NCI-H748 (cell line): ENCODE measurements at regions not wholly inside any gene's neighbourhood (a gene's known extent, or its start where the extent isn't known, plus 50 kb on each side); places are given as distances from the start of the nearest gene placed in this dataset.

ENCODE experiments used
- DNase-seq: peaks from one replicate; lab custom pipeline; 2025; ENCODE audit not compliant: unreplicated experiment; lab: John Stamatoyannopoulos, UW

GRCh38 chr7:70975754-70976153, 156.2 kb upstream of the GALNT17 start:
- DNase-seq, result no peak

DNA sequence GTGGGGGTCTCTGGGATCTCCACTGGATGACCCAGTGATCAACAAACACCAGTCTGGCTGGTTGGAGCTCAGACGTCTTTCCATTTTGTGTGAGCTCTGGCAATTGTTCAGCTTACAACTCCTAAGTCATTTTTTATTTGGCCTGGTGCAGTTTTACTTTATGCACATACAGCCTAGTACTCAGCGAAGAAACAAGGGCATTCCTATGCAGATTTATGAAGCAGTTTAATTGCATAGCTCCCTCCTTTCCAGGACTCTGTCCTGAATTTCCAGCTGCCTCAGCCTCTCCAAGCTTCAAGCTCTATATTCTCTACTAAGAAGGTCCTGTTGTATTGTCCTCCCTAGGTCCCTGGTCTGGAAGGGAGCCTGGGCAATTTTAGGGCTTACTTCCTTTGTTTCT, 145.6 kb upstream of the GALNT17 start:
- no peak for DNase-seq

- no peak for DNase-seq
Observed at GRCh38 chr7:70994176-70994575, 137.8 kb upstream of the GALNT17 start.

DNA sequence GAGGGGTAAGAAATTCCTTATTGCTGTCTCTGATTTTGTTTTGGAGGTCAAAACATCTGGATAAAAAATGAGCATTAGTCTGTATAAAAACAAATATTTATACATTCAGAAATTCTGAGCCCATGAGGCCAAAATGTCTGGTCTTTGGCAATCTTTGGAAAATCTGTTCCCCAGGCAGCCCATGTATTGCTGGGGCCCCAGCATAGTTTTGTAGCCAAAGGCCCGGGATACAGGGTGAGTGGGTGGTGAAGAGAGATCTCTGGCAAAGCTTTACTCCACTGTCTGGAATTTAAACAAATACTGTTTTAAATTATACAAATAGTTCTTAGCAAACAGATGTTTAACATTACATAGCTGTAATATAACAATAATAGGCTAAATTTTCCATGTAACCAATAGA, 134.7 kb upstream of the GALNT17 start:
- DNase-seq, result no peak

DNA sequence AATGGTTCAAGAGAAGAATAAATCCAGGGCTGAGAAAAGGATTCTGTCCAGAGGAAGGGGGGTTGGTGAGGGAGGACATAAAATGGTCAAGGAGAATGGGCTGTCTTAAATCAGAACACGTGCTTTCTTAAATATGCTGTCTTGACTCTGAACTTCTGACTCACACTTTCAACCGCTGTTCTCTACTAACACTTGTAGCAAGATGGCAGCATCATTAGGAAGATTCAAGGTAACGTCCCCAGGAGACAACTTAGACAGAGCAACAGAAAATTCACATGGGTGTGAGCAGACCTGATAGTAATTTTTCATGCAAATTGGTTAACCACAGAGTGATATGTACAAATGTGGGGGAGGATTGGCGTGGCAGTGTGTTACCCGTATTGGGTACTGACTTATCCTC, 126.8 kb upstream of the GALNT17 start:
- DNase-seq, result no peak

- DNase-seq, result no peak
Observed at GRCh38 chr7:71009636-71010035, 122.3 kb upstream of the GALNT17 start.

DNA sequence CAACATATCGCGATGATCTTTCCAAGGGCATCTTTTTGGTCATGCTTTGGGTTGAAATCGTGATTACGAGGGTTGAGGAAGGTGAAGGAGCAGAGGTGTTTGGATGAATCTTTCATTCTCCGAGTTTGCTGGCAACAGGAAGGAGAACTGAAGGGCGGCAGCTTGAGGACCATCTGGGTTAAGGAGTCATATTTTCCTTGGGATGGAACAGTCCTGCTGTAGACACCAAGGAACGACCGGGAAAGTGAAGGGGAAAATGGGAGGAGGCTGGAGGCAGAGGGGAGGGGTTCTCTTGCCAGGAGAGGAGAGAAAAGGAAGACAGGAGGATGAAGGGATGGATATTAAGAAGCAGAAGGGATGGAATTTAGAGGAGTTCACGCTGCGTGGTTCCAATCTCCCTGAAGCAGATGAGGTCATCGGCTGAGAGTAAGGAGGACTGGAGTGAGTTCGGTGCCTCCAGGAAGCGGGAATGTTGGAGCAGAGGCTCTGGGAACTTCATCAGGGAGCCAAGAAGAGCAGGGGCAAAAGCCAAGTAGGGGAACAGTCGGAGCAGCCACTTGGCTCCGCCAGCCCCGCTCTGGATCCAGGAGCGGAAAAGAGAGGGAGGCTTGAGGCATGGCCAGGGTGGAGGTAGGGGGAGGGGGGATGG, 116.6 kb upstream of the GALNT17 start:
- no peak for DNase-seq

GRCh38 chr7:71016401-71016800, 115.5 kb upstream of the GALNT17 start:
- no peak for DNase-seq

DNA sequence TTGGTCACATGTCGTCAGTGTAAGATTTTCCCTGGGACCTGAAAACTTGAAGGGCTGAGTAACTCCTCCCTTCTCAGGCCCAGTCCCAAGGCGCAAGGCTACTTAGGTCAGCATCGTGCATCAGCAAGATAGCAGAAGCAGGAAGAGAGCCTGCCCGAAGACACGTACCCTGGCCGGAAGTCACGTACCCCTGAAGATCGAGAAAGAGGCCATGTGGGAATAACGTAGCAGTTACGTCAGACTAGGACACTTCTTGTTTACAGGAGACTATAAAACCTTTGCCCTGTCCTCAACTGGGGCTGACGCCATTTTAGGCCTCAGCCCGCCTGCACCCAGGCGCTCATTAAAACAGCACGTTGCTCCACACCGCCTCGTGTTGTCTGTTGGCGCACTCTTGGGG, 114.3 kb upstream of the GALNT17 start:
- no peak for DNase-seq

DNA sequence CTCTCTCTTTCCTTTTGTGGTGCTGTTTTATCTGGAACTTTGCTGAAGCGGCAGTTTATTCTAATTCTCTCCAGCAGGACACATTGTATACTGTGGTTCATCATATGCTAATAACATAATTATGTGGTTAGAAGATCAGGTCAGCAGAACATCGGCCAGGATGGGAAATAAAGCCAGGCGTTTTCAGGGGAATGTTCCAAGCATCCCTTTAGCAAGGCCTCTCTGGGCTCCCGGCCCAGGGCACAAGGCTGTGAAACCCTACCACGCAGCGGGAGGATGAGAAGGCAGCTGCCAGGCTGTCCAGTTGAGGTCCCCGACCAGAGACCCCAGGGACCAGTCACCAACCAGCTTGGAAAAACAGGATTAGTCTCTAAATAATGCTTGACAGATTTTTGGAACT, 112.2 kb upstream of the GALNT17 start:
- no peak for DNase-seq

DNA sequence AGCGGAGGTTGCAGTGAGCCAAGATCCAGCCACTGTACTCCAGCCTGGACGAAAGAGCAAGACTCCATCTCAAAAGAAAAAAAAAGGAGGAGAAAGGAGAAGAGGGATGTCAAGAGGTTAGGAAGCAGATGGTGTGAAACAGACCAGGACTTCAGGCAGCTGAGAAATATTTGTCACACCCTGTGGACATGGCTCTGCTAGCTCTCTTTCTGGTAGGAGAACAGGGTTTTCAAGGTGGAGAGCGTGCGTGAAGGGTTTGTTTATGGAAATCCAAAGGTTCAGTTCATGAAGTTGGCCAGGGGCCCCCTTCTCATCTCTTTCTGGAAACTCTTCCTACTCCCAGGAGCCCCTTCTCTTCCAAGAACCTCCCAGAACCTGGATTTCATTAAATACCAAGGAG, 110.8 kb upstream of the GALNT17 start:
- DNase-seq, result no peak

GRCh38 chr7:71026680-71027079, 105.3 kb upstream of the GALNT17 start:
- DNase-seq, result no peak

DNA sequence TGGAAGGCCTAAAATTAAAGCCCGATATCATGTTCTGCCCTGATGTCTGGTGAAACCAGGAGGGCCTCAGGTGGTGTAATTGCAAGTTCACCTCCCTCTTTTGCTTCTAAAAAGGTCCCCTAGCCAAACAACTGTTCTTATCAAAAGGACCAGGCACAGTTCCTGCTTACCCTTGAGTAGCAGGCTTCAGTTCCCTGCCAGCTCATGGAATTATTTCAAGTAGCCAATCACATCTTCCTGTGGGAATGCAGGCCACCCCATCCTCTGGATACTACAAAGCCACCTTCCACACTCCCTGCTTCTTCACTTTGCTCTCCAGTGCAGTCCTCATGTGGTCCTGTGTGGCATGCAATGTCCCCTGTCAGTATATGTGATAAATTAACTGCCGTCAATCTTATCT, 97.7 kb upstream of the GALNT17 start:
- DNase-seq, result no peak

DNA sequence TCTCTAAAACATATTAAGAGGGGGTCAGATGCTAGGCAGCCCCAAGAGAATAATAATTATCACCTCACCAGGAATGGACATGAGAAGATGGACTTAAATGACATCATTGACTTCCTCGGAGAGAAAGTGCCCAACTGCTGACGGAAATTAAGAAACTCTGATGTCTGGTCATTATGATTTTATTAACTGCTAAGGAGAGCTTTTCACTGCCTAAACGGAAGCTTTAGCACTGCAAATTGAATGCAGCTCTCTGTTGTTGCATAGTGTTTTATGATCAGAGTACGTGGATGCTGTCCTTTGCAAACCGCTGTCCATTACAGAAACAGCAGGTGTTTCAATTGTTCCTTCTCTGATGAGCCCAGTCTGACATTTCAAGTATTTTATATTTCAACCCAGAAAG, 89.4 kb upstream of the GALNT17 start:
- DNase-seq, result no peak

DNA sequence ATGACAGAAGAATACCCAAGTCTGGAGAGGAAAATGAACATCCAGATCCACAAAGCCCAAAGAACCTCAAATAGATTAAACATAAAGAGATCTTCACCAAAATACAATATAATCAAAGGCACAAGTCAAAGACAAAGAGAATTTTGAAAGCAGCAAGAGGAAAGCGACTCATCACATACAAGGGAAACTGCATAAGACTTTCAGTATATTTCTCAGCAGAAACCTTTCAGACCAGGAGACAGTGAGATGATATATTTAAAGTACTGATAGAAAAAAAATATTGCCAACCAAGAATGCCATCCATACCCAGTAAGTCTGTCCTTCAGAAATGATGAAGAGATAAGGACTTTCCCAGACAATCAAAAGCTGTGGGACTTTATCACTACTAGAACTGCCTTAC, 81.5 kb upstream of the GALNT17 start:
- DNase-seq, result no peak

- DNase-seq, result no peak
Observed at GRCh38 chr7:71055504-71055903, 76.4 kb upstream of the GALNT17 start.

DNA sequence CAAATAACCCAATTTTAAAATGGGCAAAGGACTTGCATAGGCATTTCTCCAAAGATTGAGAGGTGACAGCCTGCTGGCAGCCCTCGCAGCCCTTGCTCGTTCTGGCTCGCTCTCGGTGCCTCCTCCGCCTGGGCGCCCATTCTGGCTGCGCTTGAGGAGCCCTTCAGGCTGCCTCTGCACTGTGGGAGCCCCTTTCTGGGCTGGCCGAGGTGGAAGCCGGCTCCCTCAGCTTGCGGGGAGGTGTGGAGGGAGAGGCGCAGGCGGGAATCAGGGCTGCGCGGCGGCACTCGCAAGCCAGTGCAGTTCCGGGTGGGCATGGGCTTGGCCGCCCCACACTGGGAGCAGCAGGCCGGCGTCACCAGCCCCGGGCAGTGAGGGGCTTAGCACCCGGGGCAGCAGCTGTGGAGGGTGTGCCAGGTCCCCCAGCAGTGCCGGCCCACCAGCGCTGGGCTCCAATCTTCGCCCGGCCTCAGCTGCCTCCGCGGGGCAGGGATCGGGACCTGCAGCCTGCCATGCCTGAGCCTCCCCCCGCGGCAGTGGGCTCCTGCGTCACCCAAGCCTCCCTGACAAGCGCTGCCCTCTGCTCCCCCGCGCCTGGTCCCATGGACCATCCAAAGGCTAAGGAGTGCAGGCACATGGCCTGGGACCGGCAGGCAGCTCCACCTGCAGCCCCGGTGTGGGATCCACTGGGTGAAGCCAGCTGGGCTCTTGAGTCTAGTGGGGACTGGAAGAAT, 54.0 kb upstream of the GALNT17 start:
- DNase-seq, result no peak
